Temporal lobe (tissue), 1 donor: ENCODE measurements at regions not wholly inside any gene's neighbourhood (a gene's known extent, or its start where the extent isn't known, plus 50 kb on each side); places are given as distances from the start of the nearest gene placed in this dataset. TPM values are rescaled to one million over a fixed set of nuclear protein-coding genes. Genes with fewer than 3 reads are reported as not detected.

Source experiments
- small RNA-seq: library from RNA; depleted of rRNA; stranded (forward); fragments of <200 nt; gene quantifications from one replicate; pipeline ENCODE3, GENCODE V24; 2014; ENCODE audit warnings: low replicate concordance

Small RNA genes lying in the stretch of these regions (small RNA-seq; reads per million reads assigned to genes)
- gene AC011611.1 (not detected), gene AC011611.6 (not detected), gene RF00156 (not detected), gene RN7SL734P (not detected)
